Natural killer cell (primary cell): ENCODE measurements at regions not wholly inside any gene's neighbourhood (a gene's known extent, or its start where the extent isn't known, plus 50 kb on each side); places are given as distances from the start of the nearest gene placed in this dataset.

Experiments
- ATAC-seq, 3 donors: fragments of 150-1000 bp in 2 of 3; fragments of 200-7000 bp in 1 of 3; cut with Tn5 transposase; 1 replicate in 1 of 3; 2 replicates in 2 of 3; pipeline ENCODE4 v1.10.0; 2021; ENCODE audit warnings: mild to moderate bottlenecking in 2 of 3, moderate library complexity in 2 of 3
- DNase-seq, 2 donors: peaks; one replicate each; pipeline versions ENCODE4 v3.0.0 to v3.0.0-alpha.2; 2013 to 2021; ENCODE audit warnings: mixed read lengths in 1 of 2
- H3K27ac ChIP-seq: one replicate; pipeline ENCODE4 v1.5.1; 2013; ENCODE audit warnings: mild to moderate bottlenecking, low read length
- H3K27me3 ChIP-seq: one replicate; pipeline ENCODE4 v1.6.1; 2013; ENCODE audit warnings: low read length; ENCODE audit not compliant: control insufficient read depth, insufficient read depth
- H3K36me3 ChIP-seq: one replicate; pipeline ENCODE4 v1.6.1; 2013; ENCODE audit warnings: low read length; ENCODE audit not compliant: control insufficient read depth, insufficient read depth
- H3K4me1 ChIP-seq: one replicate; pipeline ENCODE4 v1.6.1; 2013; ENCODE audit warnings: low read length; ENCODE audit not compliant: control insufficient read depth, insufficient read depth
- H3K4me3 ChIP-seq: one replicate; pipeline ENCODE4 v1.5.1; 2013; ENCODE audit warnings: low read length
- H3K9me3 ChIP-seq: one replicate; pipeline ENCODE4 v1.6.1; 2013; ENCODE audit warnings: low read length; ENCODE audit not compliant: control insufficient read depth, insufficient read depth
- H3K27ac Mint-ChIP-seq, 2 donors: one replicate each; pipeline ENCODE4 v1.8.0; 2022; ENCODE audit warnings: mild to moderate bottlenecking in 2 of 2, mixed read lengths in 2 of 2, moderate library complexity in 1 of 2
- H3K27me3 Mint-ChIP-seq, 2 donors: one replicate each; pipeline ENCODE4 v1.8.0; 2022; ENCODE audit warnings: low read depth in 2 of 2, mixed read lengths in 2 of 2
- H3K36me3 Mint-ChIP-seq: one replicate; pipeline ENCODE4 v1.8.0; 2022; ENCODE audit warnings: mixed read lengths
- H3K4me1 Mint-ChIP-seq, 2 donors: one replicate each; pipeline ENCODE4 v1.8.0; 2022; ENCODE audit warnings: mixed read lengths in 2 of 2
- H3K4me3 Mint-ChIP-seq: one replicate; pipeline ENCODE4 v1.8.0; 2022; ENCODE audit warnings: mild to moderate bottlenecking, moderate library complexity, mixed read lengths
- H3K9me3 Mint-ChIP-seq, 2 donors: one replicate each; pipeline ENCODE4 v1.8.0; 2022; ENCODE audit warnings: mixed read lengths in 2 of 2
- CTCF ChIP-seq: fragments of 200-600 bp; IDR thresholded peaks from one replicate; pipeline ENCODE4 v1.8.0; 2022; ENCODE audit warnings: antibody characterized with exemption
- WGBS: methylation state at CpG from one replicate; pipeline ENCODE4 v1.1.7; 2013; ENCODE audit warnings: missing lambda C conversion rate; ENCODE audit not compliant: insufficient coverage; 5-methylcytosine and 5-hydroxymethylcytosine counted together
- intact Hi-C: fragments of 100-400 bp; cut with micrococcal nuclease; formaldehyde crosslinking; loops from one replicate; pipeline ENCODE4 v1.14.2; 2022

- Mint-ChIP-seq H3K9me3 (peaks cover 2 to 8% of the 10 kb centered on the region in 2 donors), H3K36me3 (no peaks in the 10 kb centered on the region), H3K27me3 (no peaks in the 10 kb centered on the region), H3K4me3 (no peak overlapping the region), H3K4me1 (no peaks in the 10 kb centered on the region), H3K27ac (no peak overlapping the region)
- ATAC-seq (no peak), DNase-seq (no peak)
- intact Hi-C loops = no loop called here
- no peak for TF ChIP-seq CTCF
- H3K4me1 ChIP-seq = no peaks in the 10 kb centered on the region
- peaks cover 3% of the 10 kb centered on the region for H3K9me3 ChIP-seq
- H3K27ac ChIP-seq = no peak overlapping the region
- 73% methylated on average over 2 of the region's 2 CpGs for WGBS
- H3K27me3 ChIP-seq = no peaks in the 10 kb centered on the region
- H3K36me3 ChIP-seq = no peaks in the 10 kb centered on the region
- no peak overlapping the region for H3K4me3 ChIP-seq
Observed at GRCh38 chr4:36966756-36967460, 277.6 kb upstream of the NWD2 start.

DNA sequence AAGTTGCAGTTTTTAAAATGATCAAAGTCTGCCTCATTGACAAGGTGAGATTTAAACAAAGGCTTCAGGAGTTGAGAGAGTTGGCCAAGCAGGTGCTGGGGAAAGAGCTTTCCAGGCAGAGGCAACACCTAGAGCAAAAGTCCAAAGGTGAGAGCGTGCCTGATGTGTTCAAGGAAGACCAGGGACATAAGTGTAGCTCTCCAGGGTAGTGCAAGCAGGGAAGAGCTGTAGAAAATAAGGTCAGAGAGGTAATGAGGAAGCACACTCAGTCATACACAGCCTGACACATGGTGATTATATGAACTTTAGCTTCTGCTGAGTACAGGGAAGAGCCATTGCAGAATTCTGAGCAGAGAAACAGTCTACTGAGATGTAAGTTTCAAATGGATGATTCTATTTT lies 265.0 kb upstream of the NWD2 start:
- Mint-ChIP-seq H3K4me3 (no peak overlapping the region), H3K36me3 (no peaks in the 10 kb centered on the region), H3K27me3 (no peaks in the 10 kb centered on the region), H3K9me3 (peaks cover 7 to 11% of the 10 kb centered on the region in 2 donors), H3K4me1 (no peaks in the 10 kb centered on the region), H3K27ac (no peak overlapping the region)
- DNase-seq (no peak), ATAC-seq (no peak)
- no peaks in the 10 kb centered on the region for H3K27me3 ChIP-seq
- no peak overlapping the region for H3K4me3 ChIP-seq
- H3K36me3 ChIP-seq = no peaks in the 10 kb centered on the region
- no peak for TF ChIP-seq CTCF
- intact Hi-C loops = no loop called here
- no peaks in the 10 kb centered on the region for H3K4me1 ChIP-seq
- H3K9me3 ChIP-seq = no peaks in the 10 kb centered on the region
- H3K27ac ChIP-seq = no peak overlapping the region
- WGBS = 68% methylated on average over 1 of the region's 1 CpG

GRCh38 chr4:36990128-36990872 lies 254.2 kb upstream of the NWD2 start:
- H3K4me1 ChIP-seq = no peaks in the 10 kb centered on the region
- TF ChIP-seq CTCF = no peak
- H3K9me3 Mint-ChIP-seq = peaks cover 6 to 8% of the 10 kb centered on the region in 2 donors
- no peak overlapping the region for H3K27ac Mint-ChIP-seq
- H3K4me1 Mint-ChIP-seq = no peaks in the 10 kb centered on the region
- no peak overlapping the region for H3K4me3 Mint-ChIP-seq
- H3K27ac ChIP-seq = no peak overlapping the region
- ATAC-seq = no peak
- intact Hi-C loops = no loop called here
- H3K36me3 ChIP-seq = no peaks in the 10 kb centered on the region
- no peaks in the 10 kb centered on the region for H3K36me3 Mint-ChIP-seq
- H3K27me3 ChIP-seq = no peaks in the 10 kb centered on the region
- no peaks in the 10 kb centered on the region for H3K9me3 ChIP-seq
- 89% methylated on average over 3 of the region's 3 CpGs for WGBS
- no peaks in the 10 kb centered on the region for H3K27me3 Mint-ChIP-seq
- DNase-seq = no peak
- no peak overlapping the region for H3K4me3 ChIP-seq
